ENCODE measurements at regions not wholly inside any gene's neighbourhood (a gene's known extent, or its start where the extent isn't known, plus 50 kb on each side); places are given as distances from the start of the nearest gene placed in this dataset.
A peak's percentile ranks its signal among the peaks of the same experiment; 100 is the strongest.
"Not testable (repeated sequence)": the region's sequence is repeated elsewhere in the genome, so short reads cannot be mapped to it uniquely, and the experiment has no call there.

DNA sequence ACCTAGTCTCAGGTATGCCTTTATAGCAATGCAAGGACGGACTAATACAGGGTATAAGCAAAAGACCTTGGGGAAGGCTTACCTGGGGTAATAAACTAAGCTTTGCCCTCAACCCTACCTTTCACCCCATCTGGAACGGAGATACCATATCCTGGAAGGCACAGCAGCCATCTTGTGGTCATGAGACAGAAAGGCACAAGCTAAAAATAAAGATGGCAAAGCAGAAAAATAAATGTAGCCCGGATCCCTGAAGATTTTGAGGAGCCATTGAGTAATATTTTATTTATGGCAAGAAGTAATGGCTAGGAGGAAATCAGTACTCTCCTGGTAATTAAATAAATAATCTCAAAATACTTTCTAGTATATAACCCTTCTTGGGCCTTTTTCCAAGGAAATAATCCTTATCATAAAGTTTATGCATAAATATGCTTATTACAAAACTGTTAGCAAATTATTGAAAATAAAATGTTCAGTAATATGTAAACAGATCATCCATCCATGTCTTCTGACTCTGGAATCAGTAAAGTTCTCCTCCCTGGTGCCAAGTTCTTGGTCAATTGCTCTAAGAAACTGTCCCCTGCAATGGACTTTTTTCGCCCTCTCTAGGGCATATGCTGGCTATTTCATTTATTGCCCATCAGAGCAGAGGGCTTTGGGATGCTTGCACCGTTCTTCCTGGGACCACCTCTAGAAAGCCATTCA lies 198.7 kb downstream of the SPP2 start:
- no peak for DNase-seq (ENCODE audit: low read depth)

GRCh38 chr2:234248213-234248710 lies 197.8 kb downstream of the SPP2 start:
- DNase-seq (ENCODE audit: low read depth), result not testable (repeated sequence)

DNA sequence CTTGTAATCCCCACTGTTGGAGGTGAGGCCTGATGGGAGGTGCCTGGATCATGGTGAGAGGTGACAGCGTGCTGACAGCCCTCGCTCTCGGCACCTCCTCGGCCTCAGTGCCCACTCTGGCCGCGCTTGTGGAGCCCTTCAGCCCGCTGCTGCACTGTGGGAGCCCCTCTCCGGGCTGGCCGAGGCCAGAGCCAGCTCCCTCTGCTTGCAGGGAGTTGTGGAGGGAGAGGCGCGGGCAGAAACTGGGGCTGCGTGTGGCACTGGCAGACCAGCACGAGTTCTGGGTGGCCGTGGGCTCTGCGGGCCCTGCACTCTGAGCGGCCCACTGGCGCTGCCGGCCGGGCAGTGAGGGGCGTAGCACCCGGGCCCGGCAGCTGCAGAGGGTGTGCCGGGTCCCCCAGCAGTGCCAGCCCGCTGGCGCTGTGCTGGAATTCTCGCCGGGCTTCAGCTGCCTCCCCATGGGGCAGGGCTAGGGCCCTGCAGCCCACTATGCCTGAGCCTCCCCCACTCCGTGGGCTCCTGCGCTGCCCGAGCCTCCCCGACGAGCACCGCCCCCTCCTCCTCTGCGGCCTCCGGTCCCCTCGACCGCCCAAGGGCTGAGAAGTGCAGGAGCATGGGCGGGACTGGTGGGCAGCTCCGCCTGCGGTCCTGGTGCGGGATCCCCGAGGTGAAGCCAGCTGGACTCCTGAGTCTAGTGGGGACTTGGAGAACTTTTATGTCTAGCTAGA lies 197.1 kb downstream of the SPP2 start:
- DNase-seq (ENCODE audit: low read depth), result no peak

GRCh38 chr2:234245945-234246344 lies 195.4 kb downstream of the SPP2 start:
- no peak for DNase-seq (ENCODE audit: low read depth)

DNA sequence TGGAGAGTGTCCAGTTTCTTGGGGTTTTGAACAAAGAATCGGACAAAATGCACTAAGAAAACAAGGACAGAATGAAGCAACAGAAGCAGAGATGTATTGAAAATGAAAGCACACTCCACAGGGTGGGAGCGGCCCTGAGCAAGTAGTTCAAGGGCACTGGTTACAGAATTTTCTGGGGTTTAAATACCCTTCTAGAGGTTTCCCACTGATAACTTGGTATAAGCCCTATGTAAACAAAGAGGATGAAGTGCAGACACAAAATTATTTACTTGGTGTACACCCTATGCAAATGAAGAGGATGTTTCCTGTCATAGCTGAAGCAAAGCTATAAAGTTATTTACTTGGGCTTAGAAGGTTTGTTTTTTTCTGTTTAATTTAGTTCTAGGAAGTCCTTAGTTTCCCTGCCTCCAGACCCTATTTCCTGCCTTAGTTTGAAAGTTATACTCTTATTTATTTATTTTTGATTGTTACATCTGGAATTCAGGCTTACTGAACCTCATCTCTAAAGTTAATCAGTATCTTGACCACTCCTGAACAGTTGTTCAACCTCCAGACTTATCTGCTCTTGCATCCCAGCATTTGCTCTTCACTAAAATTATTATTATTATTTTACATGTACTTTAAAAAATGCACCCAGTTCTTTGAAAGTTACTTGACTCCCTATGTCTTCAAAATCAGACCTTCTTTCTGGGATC lies 193.5 kb downstream of the SPP2 start:
- DNase-seq (ENCODE audit: low read depth), result no peak

- DNase-seq (ENCODE audit: low read depth), result no peak
These were observed 191.9 kb downstream of the SPP2 start for GRCh38 chr2:234242459-234242836.

DNA sequence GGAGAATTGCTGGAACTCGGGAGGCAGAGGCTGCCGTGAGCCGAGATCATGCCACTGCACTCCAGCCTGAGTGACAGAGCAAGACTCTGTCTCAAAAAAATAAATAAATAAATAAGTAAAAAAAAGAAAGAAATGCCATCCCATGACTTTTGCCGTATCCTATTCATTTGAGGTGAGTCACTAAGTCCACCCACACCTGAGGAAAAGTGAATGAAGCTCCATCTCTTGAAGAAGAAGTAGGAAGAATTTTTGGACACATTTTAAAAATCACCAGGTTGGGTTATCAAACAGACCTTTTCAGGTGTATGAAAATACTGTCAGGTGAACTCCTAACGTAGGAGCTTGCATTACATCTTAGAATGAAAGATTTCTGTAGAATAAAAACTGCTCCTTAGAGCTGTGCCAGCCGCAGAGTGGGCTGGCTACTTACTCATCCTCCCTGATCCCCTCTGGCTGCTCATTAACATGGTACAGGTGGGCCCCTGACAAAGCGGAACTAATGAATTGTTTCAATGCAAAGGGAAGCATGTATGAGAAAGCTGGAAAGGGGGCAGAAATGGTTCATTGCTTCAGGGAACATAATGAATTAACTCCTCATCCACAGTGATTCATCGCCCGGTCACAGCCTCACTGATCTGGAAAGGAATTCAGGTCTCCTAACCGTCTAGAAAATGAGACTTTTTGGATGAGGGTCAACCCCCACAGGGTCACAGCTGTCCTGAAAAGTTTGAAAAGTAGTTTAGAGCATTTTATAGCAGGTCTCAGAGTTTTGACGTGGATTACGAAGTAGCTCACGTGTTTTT lies 191.4 kb downstream of the SPP2 start:
- no peak for DNase-seq (ENCODE audit: low read depth)

- DNase-seq (ENCODE audit: low read depth), result no peak
These were observed 190.4 kb downstream of the SPP2 start for GRCh38 chr2:234240917-234241316.

GRCh38 chr2:234235191-234235590 lies 184.7 kb downstream of the SPP2 start:
- DNase-seq (ENCODE audit: low read depth), result no peak

DNA sequence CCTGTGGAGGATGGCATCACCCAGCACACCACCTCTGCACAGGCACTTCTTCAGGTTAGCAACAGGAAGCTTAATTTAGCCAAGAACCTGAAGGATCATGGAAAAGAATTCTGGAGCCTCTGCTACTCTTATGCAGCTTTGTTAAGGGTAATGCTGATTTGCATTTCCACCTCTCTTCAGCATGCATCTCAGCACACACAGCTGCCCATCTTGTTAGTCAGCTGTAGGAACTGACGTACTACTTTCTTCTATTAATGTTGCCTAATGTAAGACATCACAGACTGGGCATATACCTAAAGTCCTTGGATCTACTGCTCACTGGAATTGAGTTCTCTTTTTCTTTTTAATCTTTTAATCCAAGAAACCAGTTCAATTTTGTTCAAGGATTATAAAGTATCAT lies 181.0 kb downstream of the SPP2 start:
- no peak for DNase-seq (ENCODE audit: low read depth)

GRCh38 chr2:234219046-234219310 lies 168.5 kb downstream of the SPP2 start:
- no peak for DNase-seq (ENCODE audit: low read depth)

- DNase-seq (ENCODE audit: low read depth), result no peak
These were observed 168.0 kb downstream of the SPP2 start for GRCh38 chr2:234218266-234219045.

DNA sequence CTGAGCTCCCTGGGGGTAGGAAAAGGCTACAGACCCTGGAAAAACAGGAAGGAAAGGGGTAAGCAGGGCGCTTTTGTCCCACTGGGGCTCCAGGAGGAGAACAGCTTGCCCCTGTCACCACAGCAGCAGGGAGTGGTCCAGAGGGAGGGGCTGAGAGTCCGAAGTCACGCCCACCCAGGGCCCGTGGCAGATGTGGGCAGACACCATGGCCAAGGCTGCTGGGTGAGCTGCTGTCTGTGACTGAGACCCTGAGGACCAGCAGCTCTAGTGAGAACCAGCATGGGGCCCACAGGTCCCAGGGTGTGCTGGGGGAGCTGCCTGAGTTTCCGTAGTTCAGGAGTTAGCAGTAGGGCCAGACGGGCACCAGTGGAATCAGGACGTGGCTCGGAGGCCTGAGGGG lies 162.0 kb downstream of the SPP2 start:
- DNase-seq (ENCODE audit: low read depth), result no peak

GRCh38 chr2:234211797-234212196 lies 161.3 kb downstream of the SPP2 start:
- no peak for DNase-seq (ENCODE audit: low read depth)

DNA sequence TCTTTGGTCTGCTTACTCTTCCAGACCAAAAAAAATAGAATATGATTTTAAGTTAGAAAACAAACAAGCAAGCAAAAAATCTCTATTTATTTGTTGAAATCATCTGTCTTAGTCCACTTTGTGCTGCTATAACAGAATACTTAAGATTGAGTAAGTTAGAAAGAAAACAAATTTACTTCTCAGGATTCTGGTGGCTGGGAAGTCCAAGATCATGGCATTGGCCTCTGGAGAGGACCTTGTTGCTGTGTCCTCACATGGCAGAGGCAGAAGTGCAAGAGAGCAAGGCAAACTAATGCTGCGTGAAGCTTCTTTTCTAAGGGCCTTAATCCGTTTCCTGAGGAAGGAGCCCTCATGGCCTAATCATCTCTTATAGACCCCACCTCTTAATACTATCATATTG lies 156.2 kb downstream of the SPP2 start:
- no peak for DNase-seq (ENCODE audit: low read depth)

- DNase-seq (ENCODE audit: low read depth), result no peak
These were observed 154.0 kb downstream of the SPP2 start for GRCh38 chr2:234204480-234204879.

DNA sequence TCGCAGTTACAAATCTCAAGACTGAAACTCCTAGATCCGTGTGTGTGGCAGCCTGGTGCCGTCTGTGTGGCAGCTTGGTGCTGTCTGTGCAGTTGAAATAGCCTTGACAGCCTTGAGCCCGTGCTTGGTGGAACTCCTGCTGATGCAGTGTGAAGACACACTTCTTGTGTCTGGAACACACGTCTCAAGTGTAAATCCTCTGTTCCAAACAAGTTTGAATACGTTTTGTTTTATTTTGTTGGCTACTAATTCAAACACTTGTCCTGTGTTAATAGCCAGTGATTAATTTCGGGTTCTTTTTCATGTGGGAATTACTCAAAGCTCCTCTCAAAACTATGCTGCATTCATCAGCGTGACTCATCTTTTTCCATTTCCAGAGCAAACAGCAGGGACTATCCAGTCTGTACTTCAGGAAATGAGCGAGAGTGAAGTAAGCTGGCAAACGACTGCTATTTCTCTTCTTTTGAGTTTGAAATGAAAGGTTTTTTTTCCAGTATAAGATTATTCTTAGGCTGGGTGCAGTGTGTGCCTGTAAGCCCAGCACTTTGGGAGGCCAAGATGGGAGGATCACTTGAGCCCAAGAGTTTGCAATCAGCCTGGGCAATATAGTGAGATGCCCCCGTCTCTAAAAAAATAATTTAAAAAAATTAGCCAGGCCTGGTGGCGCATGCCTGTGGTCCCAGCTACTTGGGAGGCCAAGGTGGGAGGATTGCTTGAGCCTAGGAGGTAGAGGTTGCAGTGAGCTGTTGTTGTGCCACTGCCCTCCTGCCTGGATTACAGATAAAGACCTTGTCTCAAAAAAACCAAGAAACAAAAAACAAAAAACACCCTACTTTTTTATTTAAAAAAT lies 152.9 kb downstream of the SPP2 start:
- DNase-seq (ENCODE audit: low read depth), result peak; percentile 34

DNA sequence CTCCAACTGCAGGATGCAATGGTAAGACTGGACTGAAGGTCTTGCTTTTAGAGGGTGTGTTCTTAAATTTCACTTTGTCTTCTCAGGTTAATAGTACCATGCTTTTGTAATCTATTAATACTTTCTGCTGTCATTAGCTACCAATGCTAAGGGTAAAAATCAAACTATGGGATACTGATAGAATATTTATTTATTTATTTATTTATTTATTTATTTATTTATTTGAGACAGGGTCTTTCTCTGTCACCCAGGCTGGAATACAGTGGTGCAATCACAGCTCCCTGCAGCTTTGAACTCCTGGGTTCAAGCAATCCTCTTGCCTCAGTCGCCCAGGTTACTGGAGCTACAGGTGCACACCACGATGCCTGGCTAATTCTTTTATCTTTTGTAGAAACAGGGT lies 152.1 kb downstream of the SPP2 start:
- DNase-seq (ENCODE audit: low read depth), result no peak

GRCh38 chr2:234199996-234200395 lies 149.5 kb downstream of the SPP2 start:
- DNase-seq (ENCODE audit: low read depth), result no peak

DNA sequence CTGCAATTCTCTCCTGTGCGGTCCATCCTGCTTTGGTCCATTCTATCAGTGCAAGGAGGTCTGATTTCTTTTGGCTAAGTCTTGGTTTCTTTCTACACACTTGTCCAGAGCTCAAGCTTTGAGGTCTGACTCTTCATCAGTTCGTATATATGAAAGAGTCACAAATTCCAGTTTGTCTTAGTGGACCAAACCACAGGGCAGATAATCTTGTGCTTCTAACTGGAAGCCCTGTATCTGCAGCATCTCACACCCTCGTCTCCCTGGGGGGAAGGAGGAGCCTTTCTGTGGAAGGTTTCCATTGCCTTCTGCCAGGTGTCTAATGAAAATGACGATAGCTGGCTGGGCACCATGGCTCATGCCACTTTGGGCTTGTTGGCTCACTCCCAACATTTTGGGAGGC lies 148.5 kb downstream of the SPP2 start:
- no peak for DNase-seq (ENCODE audit: low read depth)
